ENCODE measurements at regions not wholly inside any gene's neighbourhood (a gene's known extent, or its start where the extent isn't known, plus 50 kb on each side); places are given as distances from the start of the nearest gene placed in this dataset.

GRCh38 chr10:128540781-128541761, 414.8 kb upstream of the MKI67 start:
- Histone ChIP-seq H3K79me2 (ENCODE audit: insufficient read depth, low read length) (no peaks in the 10 kb centered on the region), H3K27ac (ENCODE audit: low read length) (no peak overlapping the region), H3K4me3 (ENCODE audit: low read depth in 1 of 2, low read length in 2 of 2) (no peak overlapping the region), H3K9ac (ENCODE audit: low read depth, low read length) (no peak overlapping the region), H2AFZ (ENCODE audit: low read depth, low read length) (no peak overlapping the region), H3K27me3 (ENCODE audit: insufficient read depth, low read length, poor library complexity) (peaks cover 25% of the 10 kb centered on the region), H3K4me2 (ENCODE audit: insufficient read depth, low read length) (no peak overlapping the region), H3K9me3 (ENCODE audit: insufficient read depth, low read length, severe bottlenecking) (no peaks in the 10 kb centered on the region), H3K36me3 (ENCODE audit: insufficient read depth, low read length) (no peaks in the 10 kb centered on the region), H3K4me1 (ENCODE audit: insufficient read depth, low read length) (no peaks in the 10 kb centered on the region; the same call in 1 of the 2 replicates), H4K20me1 (ENCODE audit: insufficient read depth, low read length) (no peaks in the 10 kb centered on the region)
- DNase-seq (no peak), ATAC-seq (ENCODE audit: insufficient read depth, low read depth) (no peak)
- TF ChIP-seq CTCF (IDR thresholded peaks at IDR 0.05; ENCODE audit: borderline replicate concordance, extremely low read depth, low read length, poor library complexity, severe bottlenecking): no peak
- no peak for TF ChIP-seq EZH2 (IDR thresholded peaks at IDR 0.05; ENCODE audit: borderline replicate concordance, low read depth, low read length, severe bottlenecking)

- Histone ChIP-seq H3K79me2 (ENCODE audit: insufficient read depth, low read length) (no peaks in the 10 kb centered on the region), H3K36me3 (ENCODE audit: insufficient read depth, low read length) (no peaks in the 10 kb centered on the region), H3K9me3 (ENCODE audit: insufficient read depth, low read length, severe bottlenecking) (no peaks in the 10 kb centered on the region), H3K27me3 (ENCODE audit: insufficient read depth, low read length, poor library complexity) (peaks cover 24% of the 10 kb centered on the region), H3K4me2 (ENCODE audit: insufficient read depth, low read length) (no peak overlapping the region), H3K4me1 (ENCODE audit: insufficient read depth, low read length) (no peaks in the 10 kb centered on the region; the same call in 1 of the 2 replicates), H3K27ac (ENCODE audit: low read length) (no peak overlapping the region), H3K9ac (ENCODE audit: low read depth, low read length) (no peak overlapping the region), H4K20me1 (ENCODE audit: insufficient read depth, low read length) (no peaks in the 10 kb centered on the region), H2AFZ (ENCODE audit: low read depth, low read length) (no peak overlapping the region), H3K4me3 (ENCODE audit: low read depth in 1 of 2, low read length in 2 of 2) (no peak overlapping the region)
- no peak for ATAC-seq (ENCODE audit: insufficient read depth, low read depth)
- DNase-seq: no peak
- TF ChIP-seq EZH2 (IDR thresholded peaks at IDR 0.05; ENCODE audit: borderline replicate concordance, low read depth, low read length, severe bottlenecking): no peak
- TF ChIP-seq CTCF (IDR thresholded peaks at IDR 0.05; ENCODE audit: borderline replicate concordance, extremely low read depth, low read length, poor library complexity, severe bottlenecking): no peak
Measured at GRCh38 chr10:128541926-128542475, 415.8 kb upstream of the MKI67 start.

- Histone ChIP-seq H3K4me2 (ENCODE audit: insufficient read depth, low read length) (no peak overlapping the region), H3K9ac (ENCODE audit: low read depth, low read length) (no peak overlapping the region), H3K4me1 (ENCODE audit: insufficient read depth, low read length) (no peaks in the 10 kb centered on the region; the same call in 1 of the 2 replicates), H2AFZ (ENCODE audit: low read depth, low read length) (no peak overlapping the region), H4K20me1 (ENCODE audit: insufficient read depth, low read length) (no peaks in the 10 kb centered on the region), H3K79me2 (ENCODE audit: insufficient read depth, low read length) (no peaks in the 10 kb centered on the region), H3K36me3 (ENCODE audit: insufficient read depth, low read length) (no peaks in the 10 kb centered on the region), H3K27ac (ENCODE audit: low read length) (no peak overlapping the region), H3K9me3 (ENCODE audit: insufficient read depth, low read length, severe bottlenecking) (no peaks in the 10 kb centered on the region), H3K27me3 (ENCODE audit: insufficient read depth, low read length, poor library complexity) (peaks cover 22% of the 10 kb centered on the region), H3K4me3 (ENCODE audit: low read depth in 1 of 2, low read length in 2 of 2) (no peak overlapping the region)
- DNase-seq (no peak), ATAC-seq (ENCODE audit: insufficient read depth, low read depth) (no peak)
- TF ChIP-seq CTCF (IDR thresholded peaks at IDR 0.05; ENCODE audit: borderline replicate concordance, extremely low read depth, low read length, poor library complexity, severe bottlenecking) (no peak), EZH2 (IDR thresholded peaks at IDR 0.05; ENCODE audit: borderline replicate concordance, low read depth, low read length, severe bottlenecking) (no peak)
Measured at GRCh38 chr10:128542659-128543058, 416.4 kb upstream of the MKI67 start.
